ENCODE measurements at regions not wholly inside any gene's neighbourhood (a gene's known extent, or its start where the extent isn't known, plus 50 kb on each side); places are given as distances from the start of the nearest gene placed in this dataset.

- ChIA-PET POLR2A (no interaction called here), CTCF (no interaction called here)
- H3K27ac ChIP-seq (ENCODE audit: extremely low read depth, low read depth, low read length), result no peak overlapping the region
- no peaks in the 10 kb centered on the region for H3K4me1 ChIP-seq (ENCODE audit: control insufficient read depth, insufficient read depth, low read length)
- no peaks in the 10 kb centered on the region for H3K9me3 ChIP-seq (ENCODE audit: control insufficient read depth, insufficient read depth, low read depth, low read length)
- no peaks in the 10 kb centered on the region for H3K36me3 ChIP-seq (ENCODE audit: control insufficient read depth in 2 of 2, insufficient read depth in 1 of 2, low read length in 2 of 2)
- no peak overlapping the region for H3K4me3 ChIP-seq (ENCODE audit: low read depth, low read length)
- no peak for TF ChIP-seq SP2 (tag by site-specific recombination; IDR thresholded peaks at IDR 0.05)
- no peak for TF ChIP-seq ZNF133 (tag by site-specific recombination; IDR thresholded peaks at IDR 0.05)
Measured at GRCh38 chr12:78431931-78432330, 432.6 kb upstream of the SYT1 start.

DNA sequence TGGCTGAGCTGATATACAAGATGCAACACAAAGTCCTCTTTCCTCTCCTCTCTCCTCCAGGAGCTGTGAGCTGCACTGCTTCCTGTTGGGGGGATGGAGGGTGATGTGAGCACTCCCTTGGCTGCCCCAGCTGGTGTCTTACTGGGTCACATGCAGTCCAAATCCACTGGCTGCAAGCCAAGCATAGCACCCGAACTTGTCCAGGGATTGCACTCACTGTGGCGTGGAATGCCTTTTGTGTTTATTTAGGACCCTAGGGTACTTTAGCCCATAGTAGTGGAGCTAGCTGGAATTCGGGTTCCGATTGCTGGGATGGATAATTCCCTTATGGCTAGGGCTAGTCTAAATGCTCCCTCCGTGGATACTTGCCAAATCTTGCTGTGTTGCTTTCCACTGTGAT, 424.9 kb upstream of the SYT1 start:
- no peak for TF ChIP-seq ZNF561 (tag by site-specific recombination; IDR thresholded peaks at IDR 0.05; ENCODE audit: borderline replicate concordance)
- TF ChIP-seq, protein P1, sequence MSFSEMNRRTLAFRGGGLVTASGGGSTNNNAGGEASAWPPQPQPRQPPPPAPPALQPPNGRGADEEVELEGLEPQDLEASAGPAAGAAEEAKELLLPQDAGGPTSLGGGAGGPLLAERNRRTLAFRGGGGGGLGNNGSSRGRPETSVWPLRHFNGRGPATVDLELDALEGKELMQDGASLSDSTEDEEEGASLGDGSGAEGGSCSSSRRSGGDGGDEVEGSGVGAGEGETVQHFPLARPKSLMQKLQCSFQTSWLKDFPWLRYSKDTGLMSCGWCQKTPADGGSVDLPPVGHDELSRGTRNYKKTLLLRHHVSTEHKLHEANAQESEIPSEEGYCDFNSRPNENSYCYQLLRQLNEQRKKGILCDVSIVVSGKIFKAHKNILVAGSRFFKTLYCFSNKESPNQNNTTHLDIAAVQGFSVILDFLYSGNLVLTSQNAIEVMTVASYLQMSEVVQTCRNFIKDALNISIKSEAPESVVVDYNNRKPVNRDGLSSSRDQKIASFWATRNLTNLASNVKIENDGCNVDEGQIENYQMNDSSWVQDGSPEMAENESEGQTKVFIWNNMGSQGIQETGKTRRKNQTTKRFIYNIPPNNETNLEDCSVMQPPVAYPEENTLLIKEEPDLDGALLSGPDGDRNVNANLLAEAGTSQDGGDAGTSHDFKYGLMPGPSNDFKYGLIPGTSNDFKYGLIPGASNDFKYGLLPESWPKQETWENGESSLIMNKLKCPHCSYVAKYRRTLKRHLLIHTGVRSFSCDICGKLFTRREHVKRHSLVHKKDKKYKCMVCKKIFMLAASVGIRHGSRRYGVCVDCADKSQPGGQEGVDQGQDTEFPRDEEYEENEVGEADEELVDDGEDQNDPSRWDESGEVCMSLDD (tag by site-specific recombination; IDR thresholded peaks at IDR 0.05), result no peak
- TF ChIP-seq ZNF335 (tag by site-specific recombination; conservative IDR thresholded peaks at IDR 0.05), result no peak
- TF ChIP-seq, protein P2, sequence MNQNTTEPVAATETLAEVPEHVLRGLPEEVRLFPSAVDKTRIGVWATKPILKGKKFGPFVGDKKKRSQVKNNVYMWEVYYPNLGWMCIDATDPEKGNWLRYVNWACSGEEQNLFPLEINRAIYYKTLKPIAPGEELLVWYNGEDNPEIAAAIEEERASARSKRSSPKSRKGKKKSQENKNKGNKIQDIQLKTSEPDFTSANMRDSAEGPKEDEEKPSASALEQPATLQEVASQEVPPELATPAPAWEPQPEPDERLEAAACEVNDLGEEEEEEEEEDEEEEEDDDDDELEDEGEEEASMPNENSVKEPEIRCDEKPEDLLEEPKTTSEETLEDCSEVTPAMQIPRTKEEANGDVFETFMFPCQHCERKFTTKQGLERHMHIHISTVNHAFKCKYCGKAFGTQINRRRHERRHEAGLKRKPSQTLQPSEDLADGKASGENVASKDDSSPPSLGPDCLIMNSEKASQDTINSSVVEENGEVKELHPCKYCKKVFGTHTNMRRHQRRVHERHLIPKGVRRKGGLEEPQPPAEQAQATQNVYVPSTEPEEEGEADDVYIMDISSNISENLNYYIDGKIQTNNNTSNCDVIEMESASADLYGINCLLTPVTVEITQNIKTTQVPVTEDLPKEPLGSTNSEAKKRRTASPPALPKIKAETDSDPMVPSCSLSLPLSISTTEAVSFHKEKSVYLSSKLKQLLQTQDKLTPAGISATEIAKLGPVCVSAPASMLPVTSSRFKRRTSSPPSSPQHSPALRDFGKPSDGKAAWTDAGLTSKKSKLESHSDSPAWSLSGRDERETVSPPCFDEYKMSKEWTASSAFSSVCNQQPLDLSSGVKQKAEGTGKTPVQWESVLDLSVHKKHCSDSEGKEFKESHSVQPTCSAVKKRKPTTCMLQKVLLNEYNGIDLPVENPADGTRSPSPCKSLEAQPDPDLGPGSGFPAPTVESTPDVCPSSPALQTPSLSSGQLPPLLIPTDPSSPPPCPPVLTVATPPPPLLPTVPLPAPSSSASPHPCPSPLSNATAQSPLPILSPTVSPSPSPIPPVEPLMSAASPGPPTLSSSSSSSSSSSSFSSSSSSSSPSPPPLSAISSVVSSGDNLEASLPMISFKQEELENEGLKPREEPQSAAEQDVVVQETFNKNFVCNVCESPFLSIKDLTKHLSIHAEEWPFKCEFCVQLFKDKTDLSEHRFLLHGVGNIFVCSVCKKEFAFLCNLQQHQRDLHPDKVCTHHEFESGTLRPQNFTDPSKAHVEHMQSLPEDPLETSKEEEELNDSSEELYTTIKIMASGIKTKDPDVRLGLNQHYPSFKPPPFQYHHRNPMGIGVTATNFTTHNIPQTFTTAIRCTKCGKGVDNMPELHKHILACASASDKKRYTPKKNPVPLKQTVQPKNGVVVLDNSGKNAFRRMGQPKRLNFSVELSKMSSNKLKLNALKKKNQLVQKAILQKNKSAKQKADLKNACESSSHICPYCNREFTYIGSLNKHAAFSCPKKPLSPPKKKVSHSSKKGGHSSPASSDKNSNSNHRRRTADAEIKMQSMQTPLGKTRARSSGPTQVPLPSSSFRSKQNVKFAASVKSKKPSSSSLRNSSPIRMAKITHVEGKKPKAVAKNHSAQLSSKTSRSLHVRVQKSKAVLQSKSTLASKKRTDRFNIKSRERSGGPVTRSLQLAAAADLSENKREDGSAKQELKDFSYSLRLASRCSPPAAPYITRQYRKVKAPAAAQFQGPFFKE (tag by site-specific recombination; IDR thresholded peaks at IDR 0.05; ENCODE audit: borderline replicate concordance), result no peak
- no peak for TF ChIP-seq ZEB2 (tag by site-specific recombination; IDR thresholded peaks at IDR 0.05)
- TF ChIP-seq, protein P3, sequence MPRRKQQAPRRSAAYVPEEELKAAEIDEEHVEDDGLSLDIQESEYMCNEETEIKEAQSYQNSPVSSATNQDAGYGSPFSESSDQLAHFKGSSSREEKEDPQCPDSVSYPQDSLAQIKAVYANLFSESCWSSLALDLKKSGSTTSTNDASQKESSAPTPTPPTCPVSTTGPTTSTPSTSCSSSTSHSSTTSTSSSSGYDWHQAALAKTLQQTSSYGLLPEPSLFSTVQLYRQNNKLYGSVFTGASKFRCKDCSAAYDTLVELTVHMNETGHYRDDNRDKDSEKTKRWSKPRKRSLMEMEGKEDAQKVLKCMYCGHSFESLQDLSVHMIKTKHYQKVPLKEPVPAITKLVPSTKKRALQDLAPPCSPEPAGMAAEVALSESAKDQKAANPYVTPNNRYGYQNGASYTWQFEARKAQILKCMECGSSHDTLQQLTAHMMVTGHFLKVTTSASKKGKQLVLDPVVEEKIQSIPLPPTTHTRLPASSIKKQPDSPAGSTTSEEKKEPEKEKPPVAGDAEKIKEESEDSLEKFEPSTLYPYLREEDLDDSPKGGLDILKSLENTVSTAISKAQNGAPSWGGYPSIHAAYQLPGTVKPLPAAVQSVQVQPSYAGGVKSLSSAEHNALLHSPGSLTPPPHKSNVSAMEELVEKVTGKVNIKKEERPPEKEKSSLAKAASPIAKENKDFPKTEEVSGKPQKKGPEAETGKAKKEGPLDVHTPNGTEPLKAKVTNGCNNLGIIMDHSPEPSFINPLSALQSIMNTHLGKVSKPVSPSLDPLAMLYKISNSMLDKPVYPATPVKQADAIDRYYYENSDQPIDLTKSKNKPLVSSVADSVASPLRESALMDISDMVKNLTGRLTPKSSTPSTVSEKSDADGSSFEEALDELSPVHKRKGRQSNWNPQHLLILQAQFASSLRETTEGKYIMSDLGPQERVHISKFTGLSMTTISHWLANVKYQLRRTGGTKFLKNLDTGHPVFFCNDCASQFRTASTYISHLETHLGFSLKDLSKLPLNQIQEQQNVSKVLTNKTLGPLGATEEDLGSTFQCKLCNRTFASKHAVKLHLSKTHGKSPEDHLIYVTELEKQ (tag by site-specific recombination; IDR thresholded peaks at IDR 0.05; ENCODE audit: borderline replicate concordance), result no peak
- no peak for TF ChIP-seq ZNF324 (tag by site-specific recombination; IDR thresholded peaks at IDR 0.05)
- no peak for TF ChIP-seq ZNF621 (tag by site-specific recombination; IDR thresholded peaks at IDR 0.05)
- TF ChIP-seq ZNF112 (tag by site-specific recombination; IDR thresholded peaks at IDR 0.05), result no peak
- TF ChIP-seq, protein P4, sequence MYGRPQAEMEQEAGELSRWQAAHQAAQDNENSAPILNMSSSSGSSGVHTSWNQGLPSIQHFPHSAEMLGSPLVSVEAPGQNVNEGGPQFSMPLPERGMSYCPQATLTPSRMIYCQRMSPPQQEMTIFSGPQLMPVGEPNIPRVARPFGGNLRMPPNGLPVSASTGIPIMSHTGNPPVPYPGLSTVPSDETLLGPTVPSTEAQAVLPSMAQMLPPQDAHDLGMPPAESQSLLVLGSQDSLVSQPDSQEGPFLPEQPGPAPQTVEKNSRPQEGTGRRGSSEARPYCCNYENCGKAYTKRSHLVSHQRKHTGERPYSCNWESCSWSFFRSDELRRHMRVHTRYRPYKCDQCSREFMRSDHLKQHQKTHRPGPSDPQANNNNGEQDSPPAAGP (tag by site-specific recombination; IDR thresholded peaks at IDR 0.05), result no peak
- TF ChIP-seq ZNF350 (tag by site-specific recombination; IDR thresholded peaks at IDR 0.05), result no peak
- no peak for TF ChIP-seq ZNF366 (tag by site-specific recombination; conservative IDR thresholded peaks at IDR 0.05)
- no peak for TF ChIP-seq OVOL3 (tag by site-specific recombination; IDR thresholded peaks at IDR 0.05)
- no peak for TF ChIP-seq ZNF510 (tag by site-specific recombination; IDR thresholded peaks at IDR 0.05; ENCODE audit: insufficient replicate concordance)
- TF ChIP-seq ZNF549 (tag by site-specific recombination; IDR thresholded peaks at IDR 0.05), result no peak
- no peak for TF ChIP-seq ZNF791 (tag by site-specific recombination; IDR thresholded peaks at IDR 0.05)
- TF ChIP-seq SCRT2 (tag by site-specific recombination; IDR thresholded peaks at IDR 0.05), result no peak
- POLR2A ChIA-PET, result no interaction called here

More for the DNA sequence above, 424.9 kb upstream of the SYT1 start:
- CTCF ChIA-PET, result no interaction called here
- H3K36me3 ChIP-seq (ENCODE audit: control insufficient read depth in 2 of 2, insufficient read depth in 1 of 2, low read length in 2 of 2), result no peaks in the 10 kb centered on the region
- no peaks in the 10 kb centered on the region for H3K4me1 ChIP-seq (ENCODE audit: control insufficient read depth, insufficient read depth, low read length)
- no peak overlapping the region for H3K27ac ChIP-seq (ENCODE audit: extremely low read depth, low read depth, low read length)
- H3K9me3 ChIP-seq (ENCODE audit: control insufficient read depth, insufficient read depth, low read depth, low read length), result no peaks in the 10 kb centered on the region
- no peak overlapping the region for H3K4me3 ChIP-seq (ENCODE audit: low read depth, low read length)

Measured in HEK293 (cell line).